Heart right ventricle (tissue), 16 donors: ENCODE measurements at regions not wholly inside any gene's neighbourhood (a gene's known extent, or its start where the extent isn't known, plus 50 kb on each side); places are given as distances from the start of the nearest gene placed in this dataset.
A peak's percentile ranks its signal among the peaks of the same experiment; 100 is the strongest.

Experiments used
- ATAC-seq, 8 donors: fragments of 200-7000 bp; cut with Tn5 transposase; one replicate each; pipeline ENCODE4 v1.9.1; 2020; ENCODE audit warnings: mild to moderate bottlenecking in 8 of 8, moderate library complexity in 8 of 8, moderate number of reproducible peaks in 1 of 8
- DNase-seq, 2 donors: peaks; one replicate each; pipeline ENCODE4 v3.0.0-alpha.2; 2020
- H3K27ac ChIP-seq, 10 donors: fragments of 200-600 bp; sonication (generic) in 2 of 10; one replicate each; pipeline versions ENCODE4 v1.5.0 to v1.8.0; 2020 to 2022; ENCODE audit warnings: mild to moderate bottlenecking in 3 of 10
- H3K27me3 ChIP-seq, 7 donors: fragments of 200-600 bp; one replicate each; pipeline ENCODE4 v1.8.0; 2021 to 2022; ENCODE audit warnings: mild to moderate bottlenecking in 2 of 7
- H3K36me3 ChIP-seq, 9 donors: fragments of 200-600 bp; sonication (generic) in 1 of 9; one replicate each; pipeline versions ENCODE4 v1.5.0 to v1.8.0; 2020 to 2022; ENCODE audit warnings: mild to moderate bottlenecking in 2 of 9
- H3K4me1 ChIP-seq, 9 donors: fragments of 200-600 bp; sonication (generic) in 1 of 9; one replicate each; pipeline versions ENCODE4 v1.5.0 to v1.8.0; 2020 to 2022; ENCODE audit warnings: mild to moderate bottlenecking in 4 of 9
- H3K4me3 ChIP-seq, 10 donors: fragments of 200-600 bp; sonication (generic) in 2 of 10; one replicate each; pipeline versions ENCODE4 v1.5.0 to v1.8.0; 2020 to 2022; ENCODE audit warnings: mild to moderate bottlenecking in 7 of 10, moderate library complexity in 2 of 10
- H3K9me3 ChIP-seq, 11 donors: fragments of 200-600 bp in 10 of 11; sonication (generic) in 2 of 11; one replicate each; pipeline versions ENCODE4 v1.5.0 to v1.8.0; 2013 to 2022; ENCODE audit warnings: mild to moderate bottlenecking in 2 of 11, control low read depth in 1 of 11, moderate library complexity in 1 of 11
- WGBS, 2 donors: extraction: QIAGEN DNeasy Blood & Tissue Kit; methylation state at CpG; one replicate each; pipeline ENCODE4 v1.1.7; 2013; ENCODE audit warnings: inconsistent platforms in 1 of 2; 5-methylcytosine and 5-hydroxymethylcytosine counted together
- intact Hi-C, 10 donors: fragments of 100-400 bp; cut with DNase I; formaldehyde crosslinking; loops; one replicate each; pipeline versions ENCODE4 v1.11.1 to v1.14.2; 2022
- TF ChIP-seq, protein P1 (sequence below), 9 donors: fragments of 200-600 bp; sonication (generic) in 2 of 9; IDR thresholded peaks; one replicate each; pipeline versions ENCODE4 v1.5.0 to v1.8.0; 2021 to 2022; ENCODE audit warnings: antibody characterized with exemption in 9 of 9, mild to moderate bottlenecking in 5 of 9, moderate library complexity in 1 of 9
- donor health status: Arrhythmogenic right ventricular cardiomyopathy.
- donor health status: ischemic (EF 13 %, LVEDD 7.1; RV severe dilation, severe dysfunction).
- donor health status: healthy with polysubstance abuse.
- donor health status: DM: no; HTN: yes; CAD: no.
- donor health status: DM: no; HTN: no; CAD: no.
- donor health status: ischemic (EF 25% LVEDD 6.9; RV normal size, moderate dysfunction).
- donor health status: ischemic (EF 25% LVEDD 5.7; RV mildly dilated, moderate dysfunction).
- donor health status: healthy.
- donor health status: DM: yes; HTN: yes; CAD: no.
- donor health status: Ischemic cardiomyopathy.
- donor health status: ischemic (EF 35%, LVEDD 5.7; RV mildly dilated, moderate dysfunction).
- donor health status: nonischemic (EF 11% LVEDD 7.7; RV severe dilation, severe dysfunction).
- donor health status: DM: yes; HTN: yes; CAD: no.
- donor health status: PGD.
- donor health status: ischemic (EF 29% LVEDD 5.4; RV normal size, mild dysfunction).
- donor health status: nonischemic (EF 23%, LVEDD 6.1; RV moderate dilation, normal function).

- 35 to 40% methylated on average over 4 of the region's 4 CpGs for WGBS, 2 donors
- TF ChIP-seq, protein P1, sequence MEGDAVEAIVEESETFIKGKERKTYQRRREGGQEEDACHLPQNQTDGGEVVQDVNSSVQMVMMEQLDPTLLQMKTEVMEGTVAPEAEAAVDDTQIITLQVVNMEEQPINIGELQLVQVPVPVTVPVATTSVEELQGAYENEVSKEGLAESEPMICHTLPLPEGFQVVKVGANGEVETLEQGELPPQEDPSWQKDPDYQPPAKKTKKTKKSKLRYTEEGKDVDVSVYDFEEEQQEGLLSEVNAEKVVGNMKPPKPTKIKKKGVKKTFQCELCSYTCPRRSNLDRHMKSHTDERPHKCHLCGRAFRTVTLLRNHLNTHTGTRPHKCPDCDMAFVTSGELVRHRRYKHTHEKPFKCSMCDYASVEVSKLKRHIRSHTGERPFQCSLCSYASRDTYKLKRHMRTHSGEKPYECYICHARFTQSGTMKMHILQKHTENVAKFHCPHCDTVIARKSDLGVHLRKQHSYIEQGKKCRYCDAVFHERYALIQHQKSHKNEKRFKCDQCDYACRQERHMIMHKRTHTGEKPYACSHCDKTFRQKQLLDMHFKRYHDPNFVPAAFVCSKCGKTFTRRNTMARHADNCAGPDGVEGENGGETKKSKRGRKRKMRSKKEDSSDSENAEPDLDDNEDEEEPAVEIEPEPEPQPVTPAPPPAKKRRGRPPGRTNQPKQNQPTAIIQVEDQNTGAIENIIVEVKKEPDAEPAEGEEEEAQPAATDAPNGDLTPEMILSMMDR (IDR thresholded peaks at IDR 0.05): no peak
- Histone ChIP-seq H3K27me3 (peaks cover 0 to 6% (median 0%) of the 10 kb centered on the region in 7 donors), H3K36me3 (no peaks in the 10 kb centered on the region), H3K4me3 (no peak overlapping the region), H3K4me1 (peaks cover 6 to 35% (median 16%) of the 10 kb centered on the region in 9 donors), H3K9me3 (no peaks in the 10 kb centered on the region), H3K27ac (peak overlapping the region in 5 of 10 donors; percentile 19 to 60 (median 39))
- intact Hi-C loops: no loop called here
- DNase-seq: peak in 1 of 2 donors; percentile 34
- peak in 6 of 8 donors; percentile 20 to 64 (median 30) for ATAC-seq
Measured at GRCh38 chr11:115696563-115696962, 192.3 kb upstream of the CADM1 start.

DNA sequence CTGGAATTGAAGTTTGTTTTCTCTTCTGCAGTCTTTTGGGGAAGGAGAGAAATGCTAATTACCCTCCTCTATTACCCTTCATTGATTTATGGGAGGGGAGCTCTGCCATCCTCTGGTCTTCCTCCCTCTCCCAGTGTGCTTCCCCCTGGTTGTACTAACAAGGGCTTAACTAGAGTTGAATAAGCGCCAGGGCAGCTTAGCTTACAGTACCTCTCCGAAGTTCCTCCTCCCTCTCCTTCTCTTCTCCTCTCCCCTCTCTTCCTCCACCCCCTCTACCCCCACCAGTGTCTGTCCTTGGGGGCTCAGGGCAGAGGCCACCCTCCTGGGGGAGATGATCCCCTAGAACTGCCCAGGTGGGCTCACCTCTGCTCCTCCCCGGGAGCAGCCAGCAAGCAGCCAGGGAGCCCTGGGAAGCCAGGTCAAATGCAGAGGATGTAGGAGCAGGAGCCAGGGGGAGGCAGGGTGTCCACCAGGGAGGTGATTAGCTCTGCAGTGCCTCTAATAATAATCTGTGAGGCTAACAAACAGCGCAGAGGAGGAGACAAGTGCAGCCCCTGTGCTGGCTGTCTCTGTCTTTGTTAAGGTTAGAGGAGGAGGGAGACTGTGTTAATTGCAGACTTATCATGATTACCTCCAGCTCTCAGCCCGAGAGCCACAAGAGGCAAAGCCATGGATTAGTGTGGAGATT is 191.6 kb upstream of the CADM1 start:
- DNase-seq (no peak), ATAC-seq (peak in 1 of 8 donors; percentile 28)
- Histone ChIP-seq H3K4me1 (peaks cover 6 to 32% (median 16%) of the 10 kb centered on the region in 9 donors), H3K36me3 (no peaks in the 10 kb centered on the region), H3K4me3 (no peak overlapping the region), H3K27ac (peak overlapping the region in 2 of 10 donors; percentile 43 to 60), H3K9me3 (no peaks in the 10 kb centered on the region), H3K27me3 (peaks cover 0 to 6% (median 0%) of the 10 kb centered on the region in 7 donors)
- TF ChIP-seq, protein P1 (IDR thresholded peaks at IDR 0.05): no peak
- intact Hi-C loops: no loop called here
- 48 to 55% methylated on average over 5 of the region's 5 CpGs for WGBS, 2 donors

DNA sequence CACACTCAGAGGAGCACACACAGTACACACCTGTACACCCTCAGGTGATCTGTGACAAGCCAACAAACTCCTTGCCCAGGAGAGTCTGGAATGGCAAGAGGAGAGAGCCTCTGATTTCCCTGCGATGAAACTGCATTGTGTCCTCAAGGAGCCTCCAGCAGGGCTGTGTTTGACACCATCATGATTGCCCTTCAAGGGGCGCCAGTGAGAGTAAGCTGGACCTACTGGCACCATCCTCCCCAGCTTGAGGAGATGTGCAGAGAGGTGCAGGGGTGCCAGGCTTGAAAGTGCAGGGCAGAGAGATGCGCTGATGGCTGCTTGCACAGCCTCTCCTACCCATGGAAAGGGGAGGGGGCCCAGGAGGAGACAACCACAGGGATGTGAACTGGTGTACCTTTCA is 188.8 kb upstream of the CADM1 start:
- Histone ChIP-seq H3K9me3 (no peaks in the 10 kb centered on the region), H3K27ac (no peak overlapping the region), H3K4me3 (no peak overlapping the region), H3K4me1 (peaks cover 0 to 16% (median 7%) of the 10 kb centered on the region in 9 donors), H3K27me3 (peaks cover 0 to 12% (median 0%) of the 10 kb centered on the region in 7 donors), H3K36me3 (no peaks in the 10 kb centered on the region)
- 83 to 89% methylated on average over 3 of the region's 3 CpGs for WGBS, 2 donors
- no peak for DNase-seq
- intact Hi-C loops: no loop called here
- ATAC-seq: no peak
- TF ChIP-seq, protein P1 (IDR thresholded peaks at IDR 0.05): no peak

- H3K27ac ChIP-seq: no peak overlapping the region
- 79 to 80% methylated on average over 3 of the region's 3 CpGs for WGBS, 2 donors
- peaks cover 0 to 5% (median 2%) of the 10 kb centered on the region in 9 donors for H3K4me1 ChIP-seq
- intact Hi-C loops: no loop called here
- peaks cover 0 to under 1% (median 0%) of the 10 kb centered on the region in 11 donors for H3K9me3 ChIP-seq
- no peaks in the 10 kb centered on the region for H3K36me3 ChIP-seq
- DNase-seq (no peak), ATAC-seq (no peak)
- TF ChIP-seq, protein P1 (IDR thresholded peaks at IDR 0.05): no peak
- H3K4me3 ChIP-seq: no peak overlapping the region
- peaks cover 0 to 18% (median under 1%) of the 10 kb centered on the region in 7 donors for H3K27me3 ChIP-seq
Measured at GRCh38 chr11:115691030-115691429, 186.8 kb upstream of the CADM1 start.
